HepG2 (cell line): ENCODE measurements at regions not wholly inside any gene's neighbourhood (a gene's known extent, or its start where the extent isn't known, plus 50 kb on each side); places are given as distances from the start of the nearest gene placed in this dataset.
A peak's percentile ranks its signal among the peaks of the same experiment; 100 is the strongest.

Source experiments
- ATAC-seq: fragments of 200-7000 bp; cut with Tn5 transposase; 3 replicates; pipeline ENCODE4 v1.9.1; 2020; ENCODE audit warnings: mild to moderate bottlenecking, moderate library complexity
- BruUV-seq: library from RNA; stranded (reverse); fragments of 400-500 nt; replicated peaks from 2 replicates; lab custom pipeline; 2021; lab: Mats Ljungman, UMichigan
- CTCF ChIA-PET: fragments of 300-600 bp; formaldehyde crosslinking; extraction: SDS; loops from one replicate; lab custom pipeline; 2021; ENCODE audit warnings: low total read pairs, inconsistent platforms, low intra/inter-chr PET ratio; lab: Yijun Ruan, JAX
- POLR2A ChIA-PET: fragments of 350-600 bp; sonication (Branson Sonifier 250); formaldehyde crosslinking; loops from one replicate; lab custom pipeline; 2020; ENCODE audit warnings: antibody characterized with exemption, inconsistent platforms; lab: Yijun Ruan, JAX
- DNase-seq: peaks from one replicate; pipeline ENCODE4 v3.0.0-alpha.2; 2015; ENCODE audit warnings: low spot score
- FAIRE-seq: peaks from 3 replicates; lab custom pipeline; 2011; peaks lifted over from hg19 to GRCh38; lab: Jason Lieb, UNC
- H2AFZ ChIP-seq: one replicate; pipeline ENCODE4 v1.6.1; 2011; ENCODE audit warnings: low read length, inconsistent platforms
- H3K27ac ChIP-seq: fragments of 300-600 bp; 3 replicates; pipeline ENCODE4 v1.8.0; 2011; ENCODE audit warnings: mixed run types, mild to moderate bottlenecking, mixed read lengths, low read length, inconsistent platforms; ENCODE audit not compliant: insufficient read depth; ENCODE audit errors: extremely low read length
- H3K27me3 ChIP-seq, 2 experiments: fragments of 200-600 bp in 1 of 2; 2 replicates in 1 of 2; 3 replicates in 1 of 2; pipeline versions ENCODE4 v1.6.0 to v1.8.0; 2011; ENCODE audit warnings: low read length in 2 of 2, mild to moderate bottlenecking in 2 of 2, moderate library complexity in 2 of 2, inconsistent platforms in 1 of 2; ENCODE audit not compliant: insufficient read depth in 2 of 2, control insufficient read depth in 1 of 2
- H3K36me3 ChIP-seq, 2 experiments: fragments of 200-600 bp in 1 of 2; replicated peaks in 1 of 2; 2 replicates in 1 of 2; 3 replicates in 1 of 2; pipeline versions ENCODE4 v1.5.1 to v1.8.0; 2011; ENCODE audit warnings: low read length in 2 of 2, inconsistent platforms in 1 of 2; ENCODE audit not compliant: insufficient read depth in 2 of 2, control insufficient read depth in 1 of 2
- H3K4me1 ChIP-seq: 2 replicates; pipeline ENCODE4 v1.5.1; 2012; ENCODE audit warnings: low read length, inconsistent platforms; ENCODE audit not compliant: insufficient read depth
- H3K4me2 ChIP-seq: 2 replicates; pipeline ENCODE4 v1.6.0; 2011; ENCODE audit warnings: low read depth, low read length, inconsistent platforms
- H3K4me3 ChIP-seq, 3 experiments: fragments of 200-600 bp in 1 of 3; sonication (generic), shearing (Covaris generic) in 1 of 3; replicated peaks in 1 of 3; 2 replicates each; pipeline ENCODE4 v1.5.1; 2011 to 2016; ENCODE audit warnings: low read length in 3 of 3, inconsistent platforms in 2 of 3, low read depth in 2 of 3, mild to moderate bottlenecking in 2 of 3, control low read depth in 1 of 3, mixed read lengths in 1 of 3; ENCODE audit not compliant: insufficient read depth in 1 of 3
- H3K79me2 ChIP-seq: one replicate; pipeline ENCODE4 v1.6.1; 2011; ENCODE audit warnings: low read length, inconsistent platforms; ENCODE audit not compliant: insufficient read depth
- H3K9ac ChIP-seq: 2 replicates; pipeline ENCODE4 v1.6.0; 2011; ENCODE audit warnings: mild to moderate bottlenecking, low read depth, low read length, inconsistent platforms; ENCODE audit not compliant: insufficient read depth
- H3K9me3 ChIP-seq: 2 replicates; pipeline ENCODE4 v1.5.1; 2012; ENCODE audit warnings: mild to moderate bottlenecking, low read length
- H4K20me1 ChIP-seq: 2 replicates; pipeline ENCODE4 v1.6.0; 2011; ENCODE audit warnings: inconsistent platforms, mild to moderate bottlenecking, low read length, moderate library complexity; ENCODE audit not compliant: insufficient read depth
- CREM ChIP-seq, 2 experiments: sonication (generic) in 1 of 2; formaldehyde crosslinking in 1 of 2; IDR thresholded peaks; 2 replicates each; pipeline versions ENCODE4 v1.4.0 to v1.6.1; 2016 to 2020; ENCODE audit warnings: antibody characterized with exemption in 1 of 2, mild to moderate bottlenecking in 1 of 2, missing genetic modification reagents in 1 of 2
- FOXA3 ChIP-seq: IDR thresholded peaks from 2 replicates; pipeline ENCODE4 v1.6.1; 2016; ENCODE audit warnings: missing genetic modification reagents, missing compliant biosample characterization
- FOXP1 ChIP-seq, 2 experiments: fragments of 450-650 bp in 1 of 2; IDR thresholded peaks; 2 replicates each; pipeline ENCODE4 v1.6.1; 2017 to 2018; ENCODE audit warnings: antibody characterized with exemption in 1 of 2
- GLI4 ChIP-seq: sonication (generic); formaldehyde crosslinking; IDR thresholded peaks from 2 replicates; pipeline ENCODE4 v1.5.1; 2020; ENCODE audit warnings: missing genetic modification reagents, mild to moderate bottlenecking, moderate library complexity, borderline replicate concordance
- HIVEP1 ChIP-seq: sonication (generic); formaldehyde crosslinking; IDR thresholded peaks from 2 replicates; pipeline ENCODE4 v1.4.0; 2020; ENCODE audit warnings: mild to moderate bottlenecking, missing genetic modification reagents
- JUN ChIP-seq: sonication (generic); formaldehyde crosslinking; IDR thresholded peaks from 2 replicates; pipeline ENCODE4 v1.4.0; 2020; ENCODE audit warnings: mild to moderate bottlenecking, missing genetic modification reagents
- KDM4B ChIP-seq: sonication (generic); formaldehyde crosslinking; IDR thresholded peaks from 2 replicates; pipeline ENCODE4 v1.4.0; 2020; ENCODE audit warnings: missing genetic modification reagents
- MAFG ChIP-seq: sonication (generic); formaldehyde crosslinking; IDR thresholded peaks from 2 replicates; pipeline ENCODE4 v1.5.1; 2020; ENCODE audit warnings: mild to moderate bottlenecking, missing genetic modification reagents
- NFE2L1 ChIP-seq: sonication (generic); formaldehyde crosslinking; IDR thresholded peaks from 2 replicates; pipeline ENCODE4 v1.4.0; 2020; ENCODE audit warnings: missing genetic modification reagents, mild to moderate bottlenecking, borderline replicate concordance
- PHF20 ChIP-seq: sonication (generic); formaldehyde crosslinking; IDR thresholded peaks from 2 replicates; pipeline ENCODE4 v1.5.0; 2020; ENCODE audit warnings: mild to moderate bottlenecking, missing genetic modification reagents
- RAD51 ChIP-seq: fragments of 450-650 bp; IDR thresholded peaks from 2 replicates; pipeline ENCODE4 v1.6.1; 2016; ENCODE audit warnings: borderline replicate concordance
- RCOR2 ChIP-seq: IDR thresholded peaks from 2 replicates; pipeline ENCODE4 v1.6.1; 2016; ENCODE audit warnings: missing biosample characterization, missing genetic modification reagents
- RFXAP ChIP-seq: sonication (generic); formaldehyde crosslinking; IDR thresholded peaks from 2 replicates; pipeline ENCODE4 v1.4.0; 2020; ENCODE audit warnings: missing genetic modification reagents, borderline replicate concordance
- SOX5 ChIP-seq: IDR thresholded peaks from 2 replicates; pipeline ENCODE4 v1.6.1; 2016; ENCODE audit warnings: borderline replicate concordance
- TRIM24 ChIP-seq: sonication (generic); formaldehyde crosslinking; IDR thresholded peaks from 2 replicates; pipeline ENCODE4 v1.8.0; 2022; ENCODE audit warnings: mild to moderate bottlenecking, missing genetic modification reagents
- XBP1 ChIP-seq: sonication (generic); formaldehyde crosslinking; IDR thresholded peaks from 2 replicates; pipeline ENCODE4 v1.5.0; 2020; ENCODE audit warnings: missing genetic modification reagents
- ZFAT ChIP-seq: sonication (generic); formaldehyde crosslinking; conservative IDR thresholded peaks from 2 replicates; pipeline ENCODE4 v1.8.1; 2023; ENCODE audit warnings: missing genetic modification reagents, inconsistent platforms
- ZNF292 ChIP-seq: sonication (generic); formaldehyde crosslinking; IDR thresholded peaks from 2 replicates; pipeline ENCODE4 v1.8.1; 2022; ENCODE audit warnings: mild to moderate bottlenecking, low read depth, missing genetic modification reagents, borderline replicate concordance
- ZNF296 ChIP-seq: sonication (generic); formaldehyde crosslinking; conservative IDR thresholded peaks from 2 replicates; pipeline ENCODE4 v1.5.0; 2020; ENCODE audit warnings: mild to moderate bottlenecking, missing genetic modification reagents
- ZNF34 ChIP-seq: sonication (generic); formaldehyde crosslinking; IDR thresholded peaks from 2 replicates; pipeline ENCODE4 v1.4.0; 2020; ENCODE audit warnings: mild to moderate bottlenecking, missing genetic modification reagents, borderline replicate concordance
- ZNF430 ChIP-seq: sonication (generic); formaldehyde crosslinking; IDR thresholded peaks from 2 replicates; pipeline ENCODE4 v1.9.0; 2021; ENCODE audit warnings: mild to moderate bottlenecking, missing genetic modification reagents
- ZNF496 ChIP-seq: sonication (generic); formaldehyde crosslinking; IDR thresholded peaks from 2 replicates; pipeline ENCODE4 v1.8.1; 2023; ENCODE audit warnings: mild to moderate bottlenecking, moderate library complexity, missing genetic modification reagents; ENCODE audit not compliant: insufficient replicate concordance
- ZNF768 ChIP-seq: sonication (generic); formaldehyde crosslinking; IDR thresholded peaks from 2 replicates; pipeline ENCODE4 v1.4.0; 2020; ENCODE audit warnings: missing genetic modification reagents
- ZNF792 ChIP-seq: IDR thresholded peaks from 2 replicates; pipeline ENCODE4 v1.6.1; 2016
- WGBS: methylation state at CpG from one replicate; pipeline ENCODE4 v1.1.6; 2017; ENCODE audit warnings: low lambda C conversion rate; 5-methylcytosine and 5-hydroxymethylcytosine counted together
- in situ Hi-C: cut with HindIII; loops from 2 replicates; pipeline ENCODE4 v1.10.0; 2017; ENCODE audit warnings: low pct_unique_long_range_greater_than_20kb; ENCODE audit not compliant: extremely low pct_ligation_motif_present
- intact Hi-C: fragments of 100-400 bp; cut with micrococcal nuclease; formaldehyde crosslinking; loops from one replicate; pipeline ENCODE4 v1.10.0; 2022; ENCODE audit not compliant: unreplicated experiment
- TF ChIP-seq, protein P1 (sequence below): IDR thresholded peaks from 2 replicates; pipeline ENCODE4 v1.6.1; 2016; ENCODE audit warnings: mild to moderate bottlenecking, missing biosample characterization, missing genetic modification reagents
- TF ChIP-seq, protein P2 (sequence below): sonication (generic); formaldehyde crosslinking; conservative IDR thresholded peaks from 2 replicates; pipeline ENCODE4 v1.4.0; 2020; ENCODE audit warnings: missing genetic modification reagents

DNA sequence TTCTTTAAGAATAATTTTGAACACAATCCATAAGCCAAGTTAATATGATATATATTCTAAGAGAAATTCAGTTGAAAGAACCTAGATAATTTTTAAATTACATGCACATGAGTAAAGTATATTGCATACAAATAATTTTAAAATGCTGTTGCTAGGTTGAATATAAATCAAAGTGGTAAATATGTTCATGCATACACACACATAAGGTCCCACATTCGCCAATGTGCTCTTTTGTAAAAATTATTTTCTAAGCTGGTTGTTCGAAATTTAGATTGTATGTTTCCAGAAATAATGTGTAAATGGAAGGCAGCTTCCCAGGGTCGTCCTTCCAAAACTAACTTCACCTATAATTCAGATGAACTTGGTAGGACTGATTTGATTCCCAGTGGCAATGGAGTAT lies 173.7 kb upstream of the CCDC196 start (continued):
- TF ChIP-seq GLI4: no peak
- TF ChIP-seq ZNF296 (CRISPR knock-in tag): no peak
- no peak for TF ChIP-seq ZNF34 (CRISPR knock-in tag)
- TF ChIP-seq HIVEP1: no peak
- TF ChIP-seq, protein P1, sequence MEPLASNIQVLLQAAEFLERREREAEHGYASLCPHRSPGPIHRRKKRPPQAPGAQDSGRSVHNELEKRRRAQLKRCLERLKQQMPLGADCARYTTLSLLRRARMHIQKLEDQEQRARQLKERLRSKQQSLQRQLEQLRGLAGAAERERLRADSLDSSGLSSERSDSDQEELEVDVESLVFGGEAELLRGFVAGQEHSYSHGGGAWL (CRISPR knock-in tag): no peak
- no peak for TF ChIP-seq CREM (IDR thresholded peaks at IDR 0.05)
- TF ChIP-seq CREM (CRISPR knock-in tag; IDR thresholded peaks at IDR 0.05): no peak
- no peak for TF ChIP-seq JUN (CRISPR knock-in tag)
- TF ChIP-seq ZNF430 (CRISPR knock-in tag): no peak

GRCh38 chr14:66315098-66315497 lies 171.1 kb upstream of the CCDC196 start:
- no peak overlapping the region for H3K4me2 ChIP-seq
- H3K4me1 ChIP-seq: no peaks in the 10 kb centered on the region
- no peaks in the 10 kb centered on the region for H4K20me1 ChIP-seq
- no peak overlapping the region for H2AFZ ChIP-seq
- in situ Hi-C loops: no loop called here
- TF ChIP-seq, protein P2, sequence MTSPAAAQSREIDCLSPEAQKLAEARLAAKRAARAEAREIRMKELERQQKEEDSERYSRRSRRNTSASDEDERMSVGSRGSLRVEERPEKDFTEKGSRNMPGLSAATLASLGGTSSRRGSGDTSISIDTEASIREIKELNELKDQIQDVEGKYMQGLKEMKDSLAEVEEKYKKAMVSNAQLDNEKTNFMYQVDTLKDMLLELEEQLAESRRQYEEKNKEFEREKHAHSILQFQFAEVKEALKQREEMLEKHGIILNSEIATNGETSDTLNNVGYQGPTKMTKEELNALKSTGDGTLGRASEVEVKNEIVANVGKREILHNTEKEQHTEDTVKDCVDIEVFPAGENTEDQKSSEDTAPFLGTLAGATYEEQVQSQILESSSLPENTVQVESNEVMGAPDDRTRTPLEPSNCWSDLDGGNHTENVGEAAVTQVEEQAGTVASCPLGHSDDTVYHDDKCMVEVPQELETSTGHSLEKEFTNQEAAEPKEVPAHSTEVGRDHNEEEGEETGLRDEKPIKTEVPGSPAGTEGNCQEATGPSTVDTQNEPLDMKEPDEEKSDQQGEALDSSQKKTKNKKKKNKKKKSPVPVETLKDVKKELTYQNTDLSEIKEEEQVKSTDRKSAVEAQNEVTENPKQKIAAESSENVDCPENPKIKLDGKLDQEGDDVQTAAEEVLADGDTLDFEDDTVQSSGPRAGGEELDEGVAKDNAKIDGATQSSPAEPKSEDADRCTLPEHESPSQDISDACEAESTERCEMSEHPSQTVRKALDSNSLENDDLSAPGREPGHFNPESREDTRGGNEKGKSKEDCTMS (CRISPR knock-in tag): no peak
- TF ChIP-seq XBP1 (CRISPR knock-in tag) (no peak), ZNF496 (CRISPR knock-in tag) (no peak), TRIM24 (CRISPR knock-in tag) (no peak), ZNF768 (CRISPR knock-in tag) (no peak), RCOR2 (CRISPR knock-in tag) (no peak), ZNF792 (CRISPR knock-in tag) (no peak), KDM4B (CRISPR knock-in tag) (no peak), FOXA3 (no peak), PHF20 (CRISPR knock-in tag) (no peak), RFXAP (CRISPR knock-in tag) (no peak), NFE2L1 (CRISPR knock-in tag) (no peak), ZNF292 (CRISPR knock-in tag) (no peak), FOXP1 (IDR thresholded peaks at IDR 0.05) (no peak), FOXP1 (CRISPR knock-in tag; IDR thresholded peaks at IDR 0.05) (no peak), ZFAT (CRISPR knock-in tag) (no peak), RAD51 (no peak), GLI4 (no peak), MAFG (CRISPR knock-in tag) (no peak), SOX5 (no peak)
- no peak overlapping the region for H3K9ac ChIP-seq
- no peaks in the 10 kb centered on the region for H3K79me2 ChIP-seq
- CTCF ChIA-PET: no interaction called here
- no peaks in the 10 kb centered on the region for H3K36me3 ChIP-seq
- FAIRE-seq (no peak), DNase-seq (no peak), ATAC-seq (peak; percentile 23; the same call in 2 of the 3 replicates)
- BruUV-seq: no TSS peak
- peaks cover 10% of the 10 kb centered on the region for H3K9me3 ChIP-seq
- no peaks in the 10 kb centered on the region for H3K27me3 ChIP-seq
- intact Hi-C loops: no loop called here
- no peak overlapping the region for H3K4me3 ChIP-seq
- POLR2A ChIA-PET: no interaction called here
- no peak overlapping the region for H3K27ac ChIP-seq
- WGBS: 0% methylated on average over 1 of the region's 1 CpG
